ENCODE measurements at regions not wholly inside any gene's neighbourhood (a gene's known extent, or its start where the extent isn't known, plus 50 kb on each side); places are given as distances from the start of the nearest gene placed in this dataset.
"Not testable (repeated sequence)": the region's sequence is repeated elsewhere in the genome, so short reads cannot be mapped to it uniquely, and the experiment has no call there.

- H3K9me3 Mint-ChIP-seq = peaks cover 18% of the 10 kb centered on the region
- not testable (repeated sequence) for H3K36me3 Mint-ChIP-seq, H3K27ac Mint-ChIP-seq, H3K4me1 Mint-ChIP-seq, H3K27me3 Mint-ChIP-seq, H3K4me3 Mint-ChIP-seq
Observed at GRCh38 chr5:167108266-167108665, 1183.2 kb upstream of the WWC1 start.

- Mint-ChIP-seq H3K27ac (no peak overlapping the region), H3K4me1 (no peaks in the 10 kb centered on the region), H3K27me3 (no peaks in the 10 kb centered on the region), H3K4me3 (no peak overlapping the region), H3K9me3 (peaks cover 10% of the 10 kb centered on the region), H3K36me3 (no peaks in the 10 kb centered on the region)
Observed at GRCh38 chr5:167112556-167112955, 1178.9 kb upstream of the WWC1 start.

DNA sequence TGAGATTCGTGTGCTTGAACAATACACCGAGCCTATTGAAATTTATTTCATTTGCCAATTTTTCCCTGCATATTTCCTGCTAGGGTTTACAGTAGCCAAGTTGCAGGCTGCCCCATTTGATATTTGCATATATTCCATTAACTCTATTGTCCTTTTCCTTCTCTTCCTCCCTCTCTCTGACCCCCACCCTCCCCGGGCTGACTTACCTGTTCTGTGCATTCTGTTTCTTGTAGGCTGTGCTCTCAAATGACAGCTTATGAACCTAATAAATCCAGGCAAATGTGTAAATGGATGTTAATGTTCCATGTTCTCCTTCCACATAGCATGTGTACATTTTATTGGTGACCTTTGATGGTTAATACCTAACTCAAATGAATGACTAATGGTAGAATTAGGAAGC lies 1169.2 kb upstream of the WWC1 start:
- Mint-ChIP-seq H3K36me3 (no peaks in the 10 kb centered on the region), H3K9me3 (no peaks in the 10 kb centered on the region), H3K27ac (no peak overlapping the region), H3K27me3 (no peaks in the 10 kb centered on the region), H3K4me1 (no peaks in the 10 kb centered on the region), H3K4me3 (no peak overlapping the region)

DNA sequence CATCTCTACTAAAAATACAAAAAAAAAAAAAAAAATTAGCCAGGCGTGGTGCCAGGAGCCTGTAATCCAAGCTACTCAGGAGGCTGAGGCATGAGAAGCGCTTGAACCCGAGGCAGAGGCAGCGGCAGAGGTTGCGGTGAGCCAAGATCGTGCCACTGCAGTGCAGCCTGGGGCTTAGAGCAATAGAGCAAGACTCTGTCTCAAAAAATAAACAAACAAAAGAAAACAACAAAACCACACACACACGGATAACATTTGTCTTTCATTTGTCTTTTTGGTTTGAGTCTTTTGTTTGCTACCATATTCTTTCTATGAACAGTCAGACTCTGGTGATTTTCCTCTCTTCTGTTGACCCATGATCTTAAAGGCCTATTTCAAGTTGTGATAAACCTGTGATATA lies 1168.3 kb upstream of the WWC1 start:
- Mint-ChIP-seq H3K9me3 (no peaks in the 10 kb centered on the region), H3K27ac (no peak overlapping the region), H3K4me3 (no peak overlapping the region), H3K27me3 (no peaks in the 10 kb centered on the region), H3K4me1 (no peaks in the 10 kb centered on the region), H3K36me3 (no peaks in the 10 kb centered on the region)

- Mint-ChIP-seq H3K4me1 (no peaks in the 10 kb centered on the region), H3K9me3 (no peaks in the 10 kb centered on the region), H3K36me3 (no peaks in the 10 kb centered on the region), H3K27me3 (no peaks in the 10 kb centered on the region), H3K4me3 (no peak overlapping the region), H3K27ac (no peak overlapping the region)
Observed at GRCh38 chr5:167128581-167128980, 1162.9 kb upstream of the WWC1 start.

- H3K27me3 Mint-ChIP-seq = no peaks in the 10 kb centered on the region
- H3K36me3 Mint-ChIP-seq = no peaks in the 10 kb centered on the region
- H3K4me1 Mint-ChIP-seq = no peaks in the 10 kb centered on the region
- H3K9me3 Mint-ChIP-seq = peaks cover 9% of the 10 kb centered on the region
- H3K4me3 Mint-ChIP-seq = no peak overlapping the region
- H3K27ac Mint-ChIP-seq = no peak overlapping the region
Observed at GRCh38 chr5:167140548-167141291, 1150.7 kb upstream of the WWC1 start.

DNA sequence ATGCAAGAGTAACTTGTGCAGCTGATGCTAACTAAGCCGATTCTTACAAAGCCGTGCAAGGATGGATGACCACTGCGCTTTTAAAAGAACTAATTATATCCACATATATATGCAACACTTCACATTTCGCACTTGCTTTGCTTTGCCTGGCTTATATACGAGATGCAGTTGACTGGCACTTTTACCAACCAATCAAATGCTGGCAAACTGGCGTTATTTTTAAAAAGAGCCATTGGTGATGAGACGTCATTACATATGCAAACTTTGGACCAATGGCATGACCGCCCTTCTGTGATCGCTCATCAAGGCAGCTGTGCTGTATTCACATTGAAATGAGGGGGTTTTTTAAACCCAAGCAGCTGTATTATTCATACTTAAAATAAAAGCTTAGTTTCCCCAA lies 1147.7 kb upstream of the WWC1 start:
- Mint-ChIP-seq H3K9me3 (peaks cover 6% of the 10 kb centered on the region), H3K4me1 (no peaks in the 10 kb centered on the region), H3K27ac (no peak overlapping the region), H3K36me3 (no peaks in the 10 kb centered on the region), H3K4me3 (no peak overlapping the region), H3K27me3 (no peaks in the 10 kb centered on the region)

GRCh38 chr5:167145841-167146240 lies 1145.6 kb upstream of the WWC1 start:
- Mint-ChIP-seq H3K4me1 (no peaks in the 10 kb centered on the region), H3K9me3 (peaks cover 8% of the 10 kb centered on the region), H3K36me3 (no peaks in the 10 kb centered on the region), H3K27me3 (no peaks in the 10 kb centered on the region), H3K4me3 (no peak overlapping the region), H3K27ac (no peak overlapping the region)

- Mint-ChIP-seq H3K27ac (no peak overlapping the region), H3K36me3 (no peaks in the 10 kb centered on the region), H3K4me1 (no peaks in the 10 kb centered on the region), H3K9me3 (peaks cover 10% of the 10 kb centered on the region), H3K4me3 (no peak overlapping the region), H3K27me3 (no peaks in the 10 kb centered on the region)
Observed at GRCh38 chr5:167147879-167148278, 1143.6 kb upstream of the WWC1 start.

- no peaks in the 10 kb centered on the region for H3K36me3 Mint-ChIP-seq
- peaks cover 10% of the 10 kb centered on the region for H3K9me3 Mint-ChIP-seq
- no peak overlapping the region for H3K27ac Mint-ChIP-seq
- no peaks in the 10 kb centered on the region for H3K4me1 Mint-ChIP-seq
- no peaks in the 10 kb centered on the region for H3K27me3 Mint-ChIP-seq
- H3K4me3 Mint-ChIP-seq = no peak overlapping the region
Observed at GRCh38 chr5:167150661-167151060, 1140.8 kb upstream of the WWC1 start.

GRCh38 chr5:167152561-167152960 lies 1138.9 kb upstream of the WWC1 start:
- no peak overlapping the region for H3K4me3 Mint-ChIP-seq
- H3K27ac Mint-ChIP-seq = no peak overlapping the region
- H3K36me3 Mint-ChIP-seq = no peaks in the 10 kb centered on the region
- no peaks in the 10 kb centered on the region for H3K4me1 Mint-ChIP-seq
- peaks cover 4% of the 10 kb centered on the region for H3K9me3 Mint-ChIP-seq
- H3K27me3 Mint-ChIP-seq = no peaks in the 10 kb centered on the region

GRCh38 chr5:167155387-167156005 lies 1135.9 kb upstream of the WWC1 start:
- Mint-ChIP-seq H3K9me3 (peaks cover 9% of the 10 kb centered on the region), H3K4me3 (no peak overlapping the region), H3K4me1 (no peaks in the 10 kb centered on the region)

DNA sequence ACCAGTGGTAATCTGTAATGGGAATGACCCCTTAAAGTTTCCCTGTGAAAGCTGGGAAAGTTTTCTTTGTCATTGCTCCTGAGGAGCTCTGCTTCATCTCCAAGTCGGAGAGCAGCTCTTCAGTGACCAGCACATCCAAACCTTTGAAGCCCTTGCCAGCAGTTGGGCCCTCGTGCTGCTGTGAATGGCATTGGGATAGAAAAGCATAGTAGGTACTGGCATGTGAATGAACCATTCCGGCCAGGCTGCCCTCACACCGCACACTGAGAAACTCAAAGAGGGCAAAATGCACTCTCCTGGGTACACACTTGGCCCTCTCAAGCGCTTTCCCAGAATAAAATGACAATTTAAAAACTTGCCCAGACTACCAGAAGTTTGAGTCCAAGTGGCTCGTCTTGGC lies 1135.0 kb upstream of the WWC1 start:
- Mint-ChIP-seq H3K4me3 (no peak overlapping the region), H3K27me3 (no peaks in the 10 kb centered on the region), H3K27ac (no peak overlapping the region), H3K9me3 (peaks cover 5% of the 10 kb centered on the region), H3K4me1 (no peaks in the 10 kb centered on the region), H3K36me3 (no peaks in the 10 kb centered on the region)

More at GRCh38 chr5:167155387-167156005, 1135.9 kb upstream of the WWC1 start:
- H3K27me3 Mint-ChIP-seq = no peaks in the 10 kb centered on the region
- no peak overlapping the region for H3K27ac Mint-ChIP-seq
- no peaks in the 10 kb centered on the region for H3K36me3 Mint-ChIP-seq

DNA sequence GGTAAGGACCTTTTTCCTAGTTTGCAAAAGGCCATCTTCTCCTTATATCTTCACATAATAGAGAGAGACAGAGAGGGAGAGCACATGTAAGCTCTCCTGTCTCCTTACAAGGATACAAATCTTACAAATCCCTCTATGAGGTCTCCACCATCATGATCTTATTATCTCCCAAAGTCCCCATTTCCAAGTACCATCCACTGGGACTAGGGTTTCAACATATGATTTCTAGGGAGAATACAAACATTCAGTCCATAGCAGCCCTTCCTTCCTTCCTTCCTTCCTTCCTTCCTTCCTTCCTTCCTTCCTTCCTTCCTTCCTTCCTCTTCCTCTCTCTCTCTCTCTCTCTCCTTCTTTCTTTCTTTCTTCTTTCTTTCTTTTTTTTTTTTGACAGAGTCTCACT lies 1132.9 kb upstream of the WWC1 start:
- no peak overlapping the region for H3K27ac Mint-ChIP-seq
- peaks cover 5% of the 10 kb centered on the region for H3K9me3 Mint-ChIP-seq
- H3K27me3 Mint-ChIP-seq = no peaks in the 10 kb centered on the region
- no peaks in the 10 kb centered on the region for H3K4me1 Mint-ChIP-seq
- H3K4me3 Mint-ChIP-seq = no peak overlapping the region
- H3K36me3 Mint-ChIP-seq = no peaks in the 10 kb centered on the region

DNA sequence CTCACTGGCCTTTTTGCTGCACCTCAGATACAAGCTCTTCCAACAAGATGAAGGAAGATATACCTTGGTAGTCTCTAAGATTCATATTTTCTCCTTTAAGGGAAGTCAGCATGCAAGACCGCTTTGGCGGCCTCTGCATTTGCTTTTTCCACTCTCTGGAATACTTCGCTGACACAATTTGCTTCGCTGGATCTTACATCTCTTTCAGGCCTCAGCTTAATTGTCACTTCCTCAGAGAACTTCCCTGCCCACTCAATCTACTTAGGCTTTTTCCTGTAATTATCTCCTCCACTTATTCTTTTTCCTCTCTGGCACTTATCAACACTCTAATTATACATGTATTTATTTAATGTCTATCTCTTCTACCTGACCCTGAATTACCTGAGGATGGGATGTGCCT lies 1131.1 kb upstream of the WWC1 start:
- Mint-ChIP-seq H3K4me3 (no peak overlapping the region), H3K36me3 (no peaks in the 10 kb centered on the region)

GRCh38 chr5:167166696-167167095 lies 1124.7 kb upstream of the WWC1 start:
- H3K27ac Mint-ChIP-seq = no peak overlapping the region
- H3K4me3 Mint-ChIP-seq = no peak overlapping the region
- no peaks in the 10 kb centered on the region for H3K4me1 Mint-ChIP-seq
- no peaks in the 10 kb centered on the region for H3K36me3 Mint-ChIP-seq
- H3K27me3 Mint-ChIP-seq = no peaks in the 10 kb centered on the region
- H3K9me3 Mint-ChIP-seq = peaks cover 11% of the 10 kb centered on the region

More for the DNA sequence above, 1131.1 kb upstream of the WWC1 start:
- Mint-ChIP-seq H3K27ac (no peak overlapping the region), H3K27me3 (no peaks in the 10 kb centered on the region), H3K9me3 (peaks cover 5% of the 10 kb centered on the region), H3K4me1 (no peaks in the 10 kb centered on the region)
